Mucosa of descending colon (tissue), 3 donors: ENCODE measurements at regions not wholly inside any gene's neighbourhood (a gene's known extent, or its start where the extent isn't known, plus 50 kb on each side); places are given as distances from the start of the nearest gene placed in this dataset.

Source experiments
- ATAC-seq: fragments of 200-7000 bp; cut with Tn5 transposase; one replicate; pipeline ENCODE4 v1.9.1; 2020; ENCODE audit warnings: mild to moderate bottlenecking, moderate library complexity
- DNase-seq, 3 donors: peaks; one replicate each; pipeline ENCODE4 v3.0.0-alpha.2; 2020
- H3K36me3 ChIP-seq: fragments of 200-600 bp; one replicate; pipeline ENCODE4 v1.8.0; 2021; ENCODE audit warnings: low read depth, mild to moderate bottlenecking
- H3K4me1 ChIP-seq: fragments of 200-600 bp; one replicate; pipeline ENCODE4 v1.8.0; 2021; ENCODE audit warnings: low read depth, mild to moderate bottlenecking
- H3K4me3 ChIP-seq: fragments of 200-600 bp; one replicate; pipeline ENCODE4 v1.8.0; 2021; ENCODE audit warnings: mild to moderate bottlenecking
- H3K9me3 ChIP-seq: fragments of 200-600 bp; one replicate; pipeline ENCODE4 v1.8.0; 2021; ENCODE audit warnings: mild to moderate bottlenecking
- CTCF ChIP-seq: fragments of 200-600 bp; IDR thresholded peaks from one replicate; pipeline ENCODE4 v1.8.0; 2022; ENCODE audit warnings: antibody characterized with exemption, mild to moderate bottlenecking
- intact Hi-C, 2 donors: fragments of 100-400 bp; cut with DNase I in 1 of 2; cut with micrococcal nuclease in 1 of 2; formaldehyde crosslinking; loops; one replicate each; pipeline versions ENCODE4 v1.11.0 to v1.11.1; 2022; cut with DNase I, micrococcal nuclease
- donor health status: DM: no; HTN: no; CAD: no; lungs with moderate emphysema.
- donor health status: DM: no; HTN: no; CAD: no.
- donor health status: DM: no; HTN: yes; CAD: no.

- TF ChIP-seq CTCF, result no peak
- ATAC-seq (no peak), DNase-seq (no peak)
These were observed 49.8 kb upstream of the TDRD3 start for GRCh38 chr13:60347174-60347573.

More at GRCh38 chr13:60347174-60347573, 49.8 kb upstream of the TDRD3 start:
- Histone ChIP-seq H3K36me3 (no peaks in the 10 kb centered on the region), H3K4me1 (no peaks in the 10 kb centered on the region), H3K4me3 (no peak overlapping the region), H3K9me3 (no peaks in the 10 kb centered on the region)
- intact Hi-C loops, result no loop called here
